Activated naive CD4-positive, alpha-beta T cell (primary cell): ENCODE measurements at regions not wholly inside any gene's neighbourhood (a gene's known extent, or its start where the extent isn't known, plus 50 kb on each side); places are given as distances from the start of the nearest gene placed in this dataset.

ENCODE experiments used
- DNase-seq, 4 experiments: peaks; one replicate each; lab custom pipeline; 2025; lab: John Stamatoyannopoulos, UW

GRCh38 chr3:31349001-31349748, 183.6 kb upstream of the STT3B start:
- DNase-seq, result no peak

GRCh38 chr3:31350307-31350706, 182.4 kb upstream of the STT3B start:
- no peak for DNase-seq

- DNase-seq, result no peak
Measured at GRCh38 chr3:31352331-31352730, 180.4 kb upstream of the STT3B start.

- no peak for DNase-seq
Measured at GRCh38 chr3:31353166-31353565, 179.6 kb upstream of the STT3B start.

GRCh38 chr3:31354373-31354772, 178.4 kb upstream of the STT3B start:
- no peak for DNase-seq

- DNase-seq, result no peak
Measured at GRCh38 chr3:31355807-31356206, 176.9 kb upstream of the STT3B start.

GRCh38 chr3:31356941-31357340, 175.8 kb upstream of the STT3B start:
- no peak for DNase-seq

- no peak for DNase-seq
Measured at GRCh38 chr3:31357451-31357850, 175.3 kb upstream of the STT3B start.

GRCh38 chr3:31358473-31359070, 174.2 kb upstream of the STT3B start:
- DNase-seq, result no peak

- no peak for DNase-seq
Measured at GRCh38 chr3:31361371-31362273, 171.1 kb upstream of the STT3B start.

GRCh38 chr3:31364188-31364587, 168.5 kb upstream of the STT3B start:
- no peak for DNase-seq

- no peak for DNase-seq
Measured at GRCh38 chr3:31364711-31365110, 168.0 kb upstream of the STT3B start.

- DNase-seq, result no peak
Measured at GRCh38 chr3:31367518-31367917, 165.2 kb upstream of the STT3B start.

- DNase-seq, result no peak
Measured at GRCh38 chr3:31369637-31370379, 162.9 kb upstream of the STT3B start.

GRCh38 chr3:31370380-31370666, 162.4 kb upstream of the STT3B start:
- DNase-seq, result no peak

- no peak for DNase-seq
Measured at GRCh38 chr3:31370681-31371080, 162.0 kb upstream of the STT3B start.

GRCh38 chr3:31371484-31372177, 161.1 kb upstream of the STT3B start:
- no peak for DNase-seq

GRCh38 chr3:31373681-31374080, 159.0 kb upstream of the STT3B start:
- DNase-seq, result no peak

GRCh38 chr3:31377045-31377642, 155.6 kb upstream of the STT3B start:
- no peak for DNase-seq

- DNase-seq, result no peak
Measured at GRCh38 chr3:31378231-31378630, 154.5 kb upstream of the STT3B start.

GRCh38 chr3:31379598-31379997, 153.1 kb upstream of the STT3B start:
- no peak for DNase-seq
